ENCODE measurements at regions not wholly inside any gene's neighbourhood (a gene's known extent, or its start where the extent isn't known, plus 50 kb on each side); places are given as distances from the start of the nearest gene placed in this dataset.

GRCh38 chr2:16135913-16136310 is 195.6 kb downstream of the MYCN start:
- no peak overlapping the region for H3K9ac ChIP-seq (ENCODE audit: low read depth in 1 of 2, low read length in 2 of 2)
- no peaks in the 10 kb centered on the region for H3K27me3 ChIP-seq (ENCODE audit: control insufficient read depth in 4 of 4, insufficient read depth in 4 of 4, low read length in 3 of 4)
- TF ChIP-seq FOXA1 (IDR thresholded peaks at IDR 0.05), result no peak
- TF ChIP-seq SP1 (IDR thresholded peaks at IDR 0.05), result no peak
- TF ChIP-seq CTCF (IDR thresholded peaks at IDR 0.05; ENCODE audit: low read depth, low read length, missing input control), result no peak
- TF ChIP-seq JUND (IDR thresholded peaks at IDR 0.05), result no peak
- no peak for TF ChIP-seq GABPA (IDR thresholded peaks at IDR 0.05 in 1 of 2, conservative IDR thresholded peaks at IDR 0.05 in 1 of 2)
- no peak for TF ChIP-seq HNF4G (IDR thresholded peaks at IDR 0.05)
- H3K36me3 ChIP-seq (ENCODE audit: control insufficient read depth in 4 of 4, insufficient read depth in 3 of 4, low read depth in 1 of 4, low read length in 3 of 4), result no peaks in the 10 kb centered on the region
- 71% methylated on average over 1 of the region's 1 CpG for WGBS
- no peaks in the 10 kb centered on the region for H3K9me3 ChIP-seq (ENCODE audit: control insufficient read depth in 4 of 4, low read length in 3 of 4)
- no peak for DNase-seq (ENCODE audit: low spot score)
- H3K4me1 ChIP-seq (ENCODE audit: control insufficient read depth in 4 of 4, insufficient read depth in 4 of 4, low read length in 3 of 4), result no peaks in the 10 kb centered on the region
- H3K27ac ChIP-seq (ENCODE audit: low read depth in 1 of 2, low read length in 2 of 2), result no peak overlapping the region
- no peak overlapping the region for H3K4me3 ChIP-seq (ENCODE audit: low read depth in 1 of 3, low read length in 3 of 3)

GRCh38 chr2:16135196-16135912 is 195.0 kb downstream of the MYCN start:
- no peak for DNase-seq (ENCODE audit: low spot score)
- H3K27me3 ChIP-seq (ENCODE audit: control insufficient read depth in 4 of 4, insufficient read depth in 4 of 4, low read length in 3 of 4), result no peaks in the 10 kb centered on the region
- no peaks in the 10 kb centered on the region for H3K36me3 ChIP-seq (ENCODE audit: control insufficient read depth in 4 of 4, insufficient read depth in 3 of 4, low read depth in 1 of 4, low read length in 3 of 4)
- H3K4me3 ChIP-seq (ENCODE audit: low read depth in 1 of 3, low read length in 3 of 3), result no peak overlapping the region
- no peak for TF ChIP-seq RXRA (IDR thresholded peaks at IDR 0.05)
- no peak for TF ChIP-seq YY1 (IDR thresholded peaks at IDR 0.05)
- no peak for TF ChIP-seq GABPA (IDR thresholded peaks at IDR 0.05 in 1 of 2, conservative IDR thresholded peaks at IDR 0.05 in 1 of 2)
- TF ChIP-seq ATF3 (IDR thresholded peaks at IDR 0.05), result no peak
- no peak for TF ChIP-seq HNF4G (IDR thresholded peaks at IDR 0.05)
- no peak for TF ChIP-seq JUND (IDR thresholded peaks at IDR 0.05)
- TF ChIP-seq RAD21 (IDR thresholded peaks at IDR 0.05), result no peak
- no peak for TF ChIP-seq SP1 (IDR thresholded peaks at IDR 0.05)
- no peak for TF ChIP-seq EGR1 (IDR thresholded peaks at IDR 0.05; ENCODE audit: low read depth in 2 of 2)
- TF ChIP-seq MAX (IDR thresholded peaks at IDR 0.05), result no peak
- no peak for TF ChIP-seq FOXA1 (IDR thresholded peaks at IDR 0.05)
- TF ChIP-seq REST (IDR thresholded peaks at IDR 0.05), result no peak
- TF ChIP-seq FOXA2 (IDR thresholded peaks at IDR 0.05), result no peak
- TF ChIP-seq ZBTB33 (IDR thresholded peaks at IDR 0.05), result no peak
- no peak overlapping the region for H3K9ac ChIP-seq (ENCODE audit: low read depth in 1 of 2, low read length in 2 of 2)
- no peak overlapping the region for H3K27ac ChIP-seq (ENCODE audit: low read depth in 1 of 2, low read length in 2 of 2)
- no peaks in the 10 kb centered on the region for H3K9me3 ChIP-seq (ENCODE audit: control insufficient read depth in 4 of 4, low read length in 3 of 4)
- H3K4me1 ChIP-seq (ENCODE audit: control insufficient read depth in 4 of 4, insufficient read depth in 4 of 4, low read length in 3 of 4), result no peaks in the 10 kb centered on the region
